ENCODE measurements at regions not wholly inside any gene's neighbourhood (a gene's known extent, or its start where the extent isn't known, plus 50 kb on each side); places are given as distances from the start of the nearest gene placed in this dataset.

- no peak for TF ChIP-seq CTCF (conservative IDR thresholded peaks at IDR 0.05; ENCODE audit: control insufficient read depth, insufficient read depth, low read depth, low read length)
Observed at GRCh38 chr3:31027191-31027761, 132.8 kb upstream of the GADL1 start.

DNA sequence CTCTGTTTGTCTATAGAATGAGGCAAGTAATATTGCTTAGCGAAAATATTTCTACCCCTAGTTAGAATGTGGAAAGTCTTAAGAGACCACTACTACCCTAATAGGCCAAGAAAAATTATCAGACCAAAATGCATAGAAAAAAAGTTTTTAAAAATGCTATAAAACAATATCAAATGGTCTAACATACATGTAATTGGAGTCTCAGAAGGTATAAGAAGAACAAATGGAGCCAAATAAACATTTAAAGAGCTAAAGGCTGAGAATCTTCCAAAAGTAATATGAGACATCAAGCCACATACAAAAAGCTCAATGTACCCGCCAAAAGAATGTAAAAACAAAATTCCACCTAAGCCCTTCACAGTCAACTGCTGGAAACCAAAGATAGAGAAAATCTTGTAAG, 133.5 kb upstream of the GADL1 start:
- no peak overlapping the region for H3K4me3 ChIP-seq (ENCODE audit: control insufficient read depth, low read depth, low read length)
- no peak for TF ChIP-seq CTCF (conservative IDR thresholded peaks at IDR 0.05; ENCODE audit: control insufficient read depth, insufficient read depth, low read depth, low read length)

More at GRCh38 chr3:31027191-31027761, 132.8 kb upstream of the GADL1 start:
- no peak for DNase-seq (ENCODE audit: low read depth)
- no peak overlapping the region for H3K4me3 ChIP-seq (ENCODE audit: control insufficient read depth, low read depth, low read length)

DNA sequence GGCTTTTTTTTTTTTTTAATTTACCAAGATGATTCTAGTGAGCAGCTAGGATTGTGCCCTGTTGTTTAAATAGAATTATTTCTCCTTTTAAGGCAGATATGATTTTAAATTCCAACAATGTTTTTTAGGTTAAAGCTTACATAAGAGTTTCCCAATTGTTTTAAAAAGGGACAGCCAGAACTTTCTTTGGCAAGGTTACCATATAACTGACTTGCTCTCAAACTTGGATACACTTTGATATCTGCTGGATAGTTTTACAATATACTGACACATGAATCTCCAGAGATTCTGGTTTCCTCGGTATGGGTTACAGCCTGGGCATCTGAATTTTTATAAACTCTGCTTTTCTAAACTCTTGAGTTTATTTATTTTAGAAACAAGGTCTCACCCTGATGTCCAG, 134.3 kb upstream of the GADL1 start:
- DNase-seq (ENCODE audit: low read depth), result no peak
- no peak overlapping the region for H3K4me3 ChIP-seq (ENCODE audit: control insufficient read depth, low read depth, low read length)
- TF ChIP-seq CTCF (conservative IDR thresholded peaks at IDR 0.05; ENCODE audit: control insufficient read depth, insufficient read depth, low read depth, low read length), result no peak

More for the DNA sequence above, 133.5 kb upstream of the GADL1 start:
- no peak for DNase-seq (ENCODE audit: low read depth)

DNA sequence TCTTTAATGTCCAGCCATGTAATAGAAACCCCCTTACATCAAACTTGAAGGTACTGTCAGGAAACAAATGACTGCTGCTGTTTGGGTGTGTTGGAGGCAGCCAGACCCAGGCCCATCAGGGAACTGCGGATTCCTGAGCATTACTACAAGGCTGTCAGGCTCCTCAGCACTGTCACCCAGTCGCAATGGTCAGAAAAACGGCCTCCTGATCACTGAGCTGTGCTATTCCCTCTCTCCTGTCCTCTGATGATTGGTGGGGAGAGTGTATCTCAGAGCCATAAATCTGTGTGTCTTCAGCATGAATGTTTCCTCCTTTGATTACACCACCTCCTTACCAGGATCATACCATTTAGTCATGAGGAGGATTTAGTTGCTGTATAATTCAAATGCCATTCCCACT, 135.2 kb upstream of the GADL1 start:
- no peak overlapping the region for H3K4me3 ChIP-seq (ENCODE audit: control insufficient read depth, low read depth, low read length)
- no peak for DNase-seq (ENCODE audit: low read depth)
- TF ChIP-seq CTCF (conservative IDR thresholded peaks at IDR 0.05; ENCODE audit: control insufficient read depth, insufficient read depth, low read depth, low read length), result no peak

DNA sequence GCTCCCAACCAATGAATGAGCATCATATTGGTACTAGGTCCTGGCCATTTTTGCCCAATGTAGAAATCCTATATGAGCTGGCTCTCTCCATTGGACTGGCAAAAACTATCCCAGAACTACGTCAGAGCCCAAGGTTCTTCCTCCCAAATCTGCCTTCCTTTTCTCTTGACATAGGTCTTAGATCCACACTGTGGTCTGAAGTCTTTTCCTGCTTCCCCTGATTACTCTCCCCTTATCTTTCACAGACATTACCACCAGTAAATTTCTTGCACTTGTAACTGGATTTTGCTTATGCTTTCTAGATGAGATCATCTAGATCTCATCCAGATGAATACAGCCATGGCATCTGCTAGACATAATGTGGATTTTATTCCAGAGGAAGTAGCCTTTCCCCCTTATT, 141.2 kb upstream of the GADL1 start:
- peak; percentile 10 for DNase-seq (ENCODE audit: low read depth)
- TF ChIP-seq CTCF (conservative IDR thresholded peaks at IDR 0.05; ENCODE audit: control insufficient read depth, insufficient read depth, low read depth, low read length), result no peak
- H3K4me3 ChIP-seq (ENCODE audit: control insufficient read depth, low read depth, low read length), result no peak overlapping the region

- H3K4me3 ChIP-seq (ENCODE audit: control insufficient read depth, low read depth, low read length), result no peak overlapping the region
- DNase-seq (ENCODE audit: low read depth), result no peak
- no peak for TF ChIP-seq CTCF (conservative IDR thresholded peaks at IDR 0.05; ENCODE audit: control insufficient read depth, insufficient read depth, low read depth, low read length)
Observed at GRCh38 chr3:31038086-31038739, 143.8 kb upstream of the GADL1 start.

Measured in fibroblast of mammary gland (primary cell).